ENCODE measurements at regions not wholly inside any gene's neighbourhood (a gene's known extent, or its start where the extent isn't known, plus 50 kb on each side); places are given as distances from the start of the nearest gene placed in this dataset.
A peak's percentile ranks its signal among the peaks of the same experiment; 100 is the strongest.
"Not testable (repeated sequence)": the region's sequence is repeated elsewhere in the genome, so short reads cannot be mapped to it uniquely, and the experiment has no call there.

DNA sequence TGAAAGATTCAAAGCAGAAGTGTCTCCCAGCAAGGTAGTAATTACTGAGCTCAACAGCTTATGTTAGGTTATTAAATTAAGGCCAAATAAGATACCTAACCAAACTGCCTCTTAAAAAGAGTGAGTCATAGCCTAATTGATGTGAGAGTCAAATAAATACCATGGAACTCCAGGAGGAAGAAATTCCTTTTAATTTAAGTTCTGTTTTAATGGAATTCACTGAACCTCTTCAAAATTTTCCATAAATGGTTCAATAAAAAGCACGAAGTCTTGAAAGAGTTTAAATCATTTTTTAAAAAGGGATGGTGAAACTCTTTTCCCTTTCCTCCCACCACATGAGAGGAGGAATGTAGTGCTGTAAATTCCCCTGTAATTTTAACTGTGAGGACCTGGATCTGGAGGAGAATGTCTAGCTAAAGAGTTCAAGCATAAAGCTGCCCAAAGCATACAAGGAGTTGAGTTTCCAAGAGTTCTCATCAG, 180.8 kb upstream of the MMADHC start:
- peak in 1 of 2 donors; percentile 15 for DNase-seq (ENCODE audit: low read depth in 2 of 2)
- TF ChIP-seq, protein P1, sequence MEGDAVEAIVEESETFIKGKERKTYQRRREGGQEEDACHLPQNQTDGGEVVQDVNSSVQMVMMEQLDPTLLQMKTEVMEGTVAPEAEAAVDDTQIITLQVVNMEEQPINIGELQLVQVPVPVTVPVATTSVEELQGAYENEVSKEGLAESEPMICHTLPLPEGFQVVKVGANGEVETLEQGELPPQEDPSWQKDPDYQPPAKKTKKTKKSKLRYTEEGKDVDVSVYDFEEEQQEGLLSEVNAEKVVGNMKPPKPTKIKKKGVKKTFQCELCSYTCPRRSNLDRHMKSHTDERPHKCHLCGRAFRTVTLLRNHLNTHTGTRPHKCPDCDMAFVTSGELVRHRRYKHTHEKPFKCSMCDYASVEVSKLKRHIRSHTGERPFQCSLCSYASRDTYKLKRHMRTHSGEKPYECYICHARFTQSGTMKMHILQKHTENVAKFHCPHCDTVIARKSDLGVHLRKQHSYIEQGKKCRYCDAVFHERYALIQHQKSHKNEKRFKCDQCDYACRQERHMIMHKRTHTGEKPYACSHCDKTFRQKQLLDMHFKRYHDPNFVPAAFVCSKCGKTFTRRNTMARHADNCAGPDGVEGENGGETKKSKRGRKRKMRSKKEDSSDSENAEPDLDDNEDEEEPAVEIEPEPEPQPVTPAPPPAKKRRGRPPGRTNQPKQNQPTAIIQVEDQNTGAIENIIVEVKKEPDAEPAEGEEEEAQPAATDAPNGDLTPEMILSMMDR (IDR thresholded peaks at IDR 0.05; ENCODE audit: low read depth, low read length) = no peak
- no peak overlapping the region for H3K4me3 ChIP-seq (replicated peaks in 1 of 2; ENCODE audit: low read depth in 2 of 2, low read length in 2 of 2)

DNA sequence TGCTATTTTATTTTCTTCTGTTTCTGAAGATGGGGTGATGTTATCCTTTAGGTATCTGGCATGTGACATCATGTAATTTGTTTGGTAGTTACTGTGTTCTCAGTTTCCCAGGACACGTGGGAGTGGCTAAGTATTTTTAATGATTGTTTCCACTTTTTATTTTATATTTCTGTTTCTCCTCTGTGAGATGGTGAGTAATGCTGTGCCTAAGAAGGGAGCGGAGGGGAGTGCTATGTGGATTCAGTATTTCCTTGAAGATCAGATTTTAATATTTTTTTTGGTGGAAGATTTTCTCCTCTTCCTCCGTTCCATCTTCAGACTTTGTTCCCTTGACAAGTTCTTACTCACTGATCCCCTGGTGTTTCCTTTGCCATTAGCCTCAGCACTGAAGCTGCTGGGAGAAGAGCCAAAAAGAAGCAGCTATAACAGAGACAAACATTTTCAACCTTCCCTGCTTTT, 180.0 kb upstream of the MMADHC start:
- DNase-seq (ENCODE audit: low read depth in 2 of 2) = peak; percentile 53 to 77
- no peak overlapping the region for H3K4me3 ChIP-seq (replicated peaks in 1 of 2; ENCODE audit: low read depth in 2 of 2, low read length in 2 of 2)
- TF ChIP-seq, protein P1 (IDR thresholded peaks at IDR 0.05; ENCODE audit: low read depth, low read length) = no peak

DNA sequence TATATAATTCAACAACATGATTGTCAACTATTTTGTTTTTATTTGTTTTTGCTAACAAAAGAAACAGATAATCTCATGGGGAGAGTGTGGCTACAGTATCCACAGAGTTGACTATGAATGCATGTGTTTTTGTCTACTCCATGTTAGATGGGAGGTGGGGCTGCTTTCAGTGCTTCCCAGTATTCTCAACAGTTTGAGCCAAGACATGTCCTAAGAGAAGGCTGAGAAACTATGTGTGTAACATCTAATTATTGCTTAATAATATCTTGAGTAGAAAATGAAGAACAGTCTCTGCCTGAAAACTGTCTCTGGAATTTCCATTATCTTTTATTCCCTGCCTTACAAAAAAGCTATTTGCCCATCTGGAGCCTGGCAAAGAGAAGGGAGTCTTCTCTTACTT, 178.8 kb upstream of the MMADHC start:
- H3K4me3 ChIP-seq (replicated peaks in 1 of 2; ENCODE audit: low read depth in 2 of 2, low read length in 2 of 2) = no peak overlapping the region
- DNase-seq (ENCODE audit: low read depth in 2 of 2) = peak in 1 of 2 donors; percentile 69
- TF ChIP-seq, protein P1 (IDR thresholded peaks at IDR 0.05; ENCODE audit: low read depth, low read length) = no peak

DNA sequence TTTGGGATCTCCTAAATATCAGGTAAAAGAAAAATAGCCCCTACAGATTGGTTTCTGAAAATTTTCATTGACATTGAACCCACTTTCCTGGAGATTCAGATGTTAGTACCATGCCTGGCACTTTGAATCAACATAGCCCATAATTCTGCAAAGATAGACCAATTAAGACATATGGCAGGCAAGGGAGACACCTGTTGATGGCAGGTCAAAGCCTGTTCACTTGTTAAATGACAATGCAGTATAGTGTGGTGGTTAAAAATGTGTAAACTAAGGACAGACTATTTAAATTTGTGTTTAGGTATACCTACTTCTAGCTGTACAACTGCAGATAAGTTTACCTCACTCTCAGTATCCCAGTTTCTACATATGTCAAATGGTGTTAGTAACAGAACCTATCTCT, 178.1 kb upstream of the MMADHC start:
- no peak for DNase-seq (ENCODE audit: low read depth in 2 of 2)
- TF ChIP-seq, protein P1 (IDR thresholded peaks at IDR 0.05; ENCODE audit: low read depth, low read length) = no peak
- no peak overlapping the region for H3K4me3 ChIP-seq (replicated peaks in 1 of 2; ENCODE audit: low read depth in 2 of 2, low read length in 2 of 2)

DNA sequence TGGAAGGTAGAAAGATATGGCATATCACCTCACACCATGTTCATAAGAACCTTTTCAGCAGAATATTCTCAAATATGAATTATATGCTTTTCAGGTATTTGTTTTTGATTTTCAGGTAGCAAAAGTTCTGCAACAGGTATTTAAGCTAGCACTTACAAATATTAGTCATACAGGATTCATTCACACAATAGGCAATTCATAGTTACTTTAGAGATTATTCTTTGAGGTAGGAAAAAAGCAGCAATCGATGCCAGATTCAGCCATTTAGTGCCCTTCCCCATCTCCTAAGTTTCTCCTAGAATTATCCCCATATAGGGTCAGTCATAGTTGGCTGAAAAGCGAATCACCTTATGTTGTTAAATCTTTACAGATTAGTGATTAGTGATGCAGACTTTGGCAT, 177.4 kb upstream of the MMADHC start:
- DNase-seq (ENCODE audit: low read depth in 2 of 2) = no peak
- no peak overlapping the region for H3K4me3 ChIP-seq (replicated peaks in 1 of 2; ENCODE audit: low read depth in 2 of 2, low read length in 2 of 2)
- TF ChIP-seq, protein P1 (IDR thresholded peaks at IDR 0.05; ENCODE audit: low read depth, low read length) = no peak

DNA sequence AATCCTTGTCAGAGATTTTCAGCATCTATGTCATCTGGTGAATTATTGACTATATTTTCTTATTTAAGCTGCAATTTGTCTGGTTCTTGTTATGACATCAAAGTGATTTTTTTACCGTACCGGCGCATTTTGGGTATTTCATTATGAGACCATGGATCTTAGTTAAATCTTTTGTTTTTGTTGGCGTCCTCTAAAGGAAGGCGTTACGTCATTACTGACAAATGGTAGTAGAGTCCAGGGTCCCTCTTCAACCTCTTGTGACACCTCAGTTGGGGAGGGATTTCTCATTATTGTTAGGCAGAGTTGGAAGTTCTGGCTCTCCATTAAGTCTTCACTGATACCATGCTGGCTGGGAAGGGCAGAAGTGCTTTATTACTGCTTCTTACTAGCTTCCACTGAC, 175.8 kb upstream of the MMADHC start:
- no peak overlapping the region for H3K4me3 ChIP-seq (replicated peaks in 1 of 2; ENCODE audit: low read depth in 2 of 2, low read length in 2 of 2)
- TF ChIP-seq, protein P1 (IDR thresholded peaks at IDR 0.05; ENCODE audit: low read depth, low read length) = no peak

DNA sequence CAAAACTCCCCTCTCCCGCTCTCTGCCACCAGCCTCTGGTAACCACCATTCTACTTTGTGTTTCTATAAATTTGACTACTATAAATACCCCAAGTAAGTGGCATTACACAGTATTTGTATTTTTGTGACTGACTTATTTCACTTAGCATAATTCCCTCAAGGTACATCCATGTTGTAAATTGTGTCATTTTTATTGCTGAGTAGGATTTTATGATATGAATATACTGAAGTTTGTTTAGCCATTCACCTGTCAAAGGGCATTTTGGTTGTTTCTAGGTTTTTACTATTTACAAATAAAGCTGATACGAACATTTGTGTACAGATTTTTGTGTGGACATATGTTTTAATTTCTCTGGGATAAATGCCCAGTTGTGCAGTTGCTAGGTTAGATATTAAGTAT, 174.0 kb upstream of the MMADHC start:
- TF ChIP-seq, protein P1 (IDR thresholded peaks at IDR 0.05; ENCODE audit: low read depth, low read length) = no peak
- no peak overlapping the region for H3K4me3 ChIP-seq (replicated peaks in 1 of 2; ENCODE audit: low read depth in 2 of 2, low read length in 2 of 2)
- no peak for DNase-seq (ENCODE audit: low read depth in 2 of 2)

More for the DNA sequence above, 175.8 kb upstream of the MMADHC start:
- no peak for DNase-seq (ENCODE audit: low read depth in 2 of 2)

DNA sequence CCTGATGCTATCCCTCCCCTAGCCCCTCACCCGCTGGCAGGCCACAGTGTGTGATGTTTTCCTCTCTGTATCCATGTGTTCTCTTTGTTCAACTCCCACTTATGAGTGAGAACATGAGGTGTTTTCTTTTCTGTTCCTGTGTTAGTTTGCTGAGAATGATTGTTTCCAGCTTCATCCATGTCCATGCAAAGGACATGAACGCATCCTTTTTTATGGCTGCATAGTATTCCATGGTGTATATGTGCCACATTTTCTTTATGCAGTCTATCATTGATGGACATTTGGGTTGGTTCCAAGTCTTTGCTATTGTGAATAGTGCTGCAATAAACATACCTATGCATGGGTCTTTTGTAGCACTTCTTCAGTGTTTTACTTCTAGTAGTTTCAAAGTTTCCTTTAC, 171.8 kb upstream of the MMADHC start:
- not testable (repeated sequence) for H3K4me3 ChIP-seq (replicated peaks in 1 of 2; ENCODE audit: low read depth in 2 of 2, low read length in 2 of 2); DNase-seq (ENCODE audit: low read depth in 2 of 2)

DNA sequence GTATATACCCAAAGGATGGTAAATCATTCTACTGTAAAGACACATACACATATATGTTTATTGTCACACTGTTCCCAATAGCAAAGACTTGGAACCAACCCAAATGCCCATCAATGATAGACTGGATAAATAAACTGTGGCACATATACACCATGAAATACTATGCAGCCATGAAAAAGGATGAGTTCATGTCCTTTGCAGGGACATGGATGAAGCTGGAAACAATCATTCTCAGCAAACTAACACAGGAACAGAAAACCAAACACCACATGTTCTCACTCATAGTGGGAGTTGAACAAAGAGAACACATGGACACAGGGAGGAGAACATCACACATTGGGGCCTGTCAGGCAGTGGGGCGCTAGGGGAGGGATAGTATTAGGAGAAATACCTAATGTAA, 167.1 kb upstream of the MMADHC start:
- not testable (repeated sequence) for DNase-seq (ENCODE audit: low read depth in 2 of 2); H3K4me3 ChIP-seq (replicated peaks in 1 of 2; ENCODE audit: low read depth in 2 of 2, low read length in 2 of 2)

Data from cardiac fibroblast (primary cell).